ENCODE measurements at regions not wholly inside any gene's neighbourhood (a gene's known extent, or its start where the extent isn't known, plus 50 kb on each side); places are given as distances from the start of the nearest gene placed in this dataset.

- DNase-seq (ENCODE audit: low spot score), result no peak
These were observed 576.5 kb downstream of the MED13L start for GRCh38 chr12:115700896-115701465.

DNA sequence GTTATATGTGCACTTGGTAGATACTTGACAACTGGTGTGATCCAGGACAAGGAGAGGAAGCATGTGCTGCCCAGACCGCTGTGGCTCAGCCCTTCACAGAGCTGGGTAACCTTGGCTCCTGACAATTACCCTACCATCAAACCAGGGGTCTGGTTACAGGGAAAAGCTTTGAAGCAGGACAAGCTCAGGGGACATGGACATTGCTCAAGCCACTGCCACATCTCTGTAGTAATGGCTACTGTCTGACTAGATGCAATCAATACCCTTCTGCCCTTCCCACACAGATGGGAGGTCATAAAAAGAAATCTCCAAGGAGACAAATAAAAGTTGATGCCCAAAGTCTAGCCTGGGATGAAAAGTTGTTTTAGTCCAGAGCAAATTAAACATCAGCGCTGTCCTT lies 577.4 kb downstream of the MED13L start:
- no peak for DNase-seq (ENCODE audit: low spot score)

- DNase-seq (ENCODE audit: low spot score), result no peak
These were observed 579.2 kb downstream of the MED13L start for GRCh38 chr12:115698257-115698656.

DNA sequence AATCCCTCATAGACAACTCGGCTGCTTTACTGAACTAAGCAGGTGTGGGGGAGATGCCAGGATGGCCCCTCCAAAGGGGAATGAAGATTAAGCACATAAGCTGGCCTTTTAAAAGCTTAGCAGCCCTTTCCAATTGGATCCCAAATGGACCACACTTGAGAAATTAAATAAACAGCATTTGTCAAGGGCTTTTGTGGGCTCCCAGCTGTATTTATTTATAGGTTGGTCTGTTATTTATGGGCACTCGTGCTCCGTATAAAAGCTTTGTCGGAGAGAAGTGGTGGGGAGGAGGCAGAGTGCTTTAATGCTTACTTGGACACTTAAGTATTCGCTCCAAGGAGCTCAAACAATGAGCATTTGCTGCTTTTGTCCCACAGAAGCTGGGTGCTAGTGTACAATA lies 580.2 kb downstream of the MED13L start:
- DNase-seq (ENCODE audit: low spot score), result no peak

DNA sequence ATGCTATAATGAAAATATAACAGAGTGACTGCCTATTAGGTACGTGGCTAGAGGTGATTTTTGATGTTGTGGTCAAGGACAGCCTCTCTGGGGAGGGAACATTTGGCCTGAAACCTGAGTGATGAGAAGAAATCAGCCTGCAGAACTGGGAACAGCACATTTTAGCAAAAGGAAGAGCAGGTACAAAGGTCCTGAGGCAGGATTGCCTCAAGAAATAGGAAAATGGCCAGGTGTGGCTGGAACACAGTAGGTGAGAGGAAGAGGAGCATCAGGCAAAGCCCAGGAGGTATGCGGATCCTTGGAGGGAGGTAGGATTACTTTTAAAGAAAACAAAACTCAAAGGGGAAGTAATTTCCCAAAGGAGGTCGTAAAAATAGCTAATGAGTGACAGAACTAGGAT lies 582.9 kb downstream of the MED13L start:
- no peak for DNase-seq (ENCODE audit: low spot score)

- no peak for DNase-seq (ENCODE audit: low spot score)
These were observed 583.5 kb downstream of the MED13L start for GRCh38 chr12:115693970-115694369.

- DNase-seq (ENCODE audit: low spot score), result no peak
These were observed 586.4 kb downstream of the MED13L start for GRCh38 chr12:115691123-115691522.

DNA sequence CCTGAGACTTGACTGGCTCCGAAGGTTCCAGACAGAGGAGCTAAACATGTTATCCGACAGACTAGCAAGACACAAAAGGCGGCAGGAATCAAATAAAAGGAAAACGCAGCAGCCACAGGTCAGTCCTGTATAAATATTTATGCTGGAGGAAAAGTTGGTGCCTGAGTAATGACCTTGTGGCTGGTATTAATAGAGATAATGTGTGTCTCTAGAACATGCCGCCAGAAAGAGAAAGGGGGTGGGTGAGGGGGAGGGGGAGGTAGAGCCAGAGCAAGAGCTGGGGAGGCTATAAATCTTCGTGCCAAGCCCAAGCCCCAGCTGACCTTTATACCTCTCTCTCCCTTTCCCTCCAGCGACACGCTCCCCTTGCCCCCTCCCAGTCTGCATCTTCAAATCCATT lies 590.4 kb downstream of the MED13L start:
- DNase-seq (ENCODE audit: low spot score), result no peak

DNA sequence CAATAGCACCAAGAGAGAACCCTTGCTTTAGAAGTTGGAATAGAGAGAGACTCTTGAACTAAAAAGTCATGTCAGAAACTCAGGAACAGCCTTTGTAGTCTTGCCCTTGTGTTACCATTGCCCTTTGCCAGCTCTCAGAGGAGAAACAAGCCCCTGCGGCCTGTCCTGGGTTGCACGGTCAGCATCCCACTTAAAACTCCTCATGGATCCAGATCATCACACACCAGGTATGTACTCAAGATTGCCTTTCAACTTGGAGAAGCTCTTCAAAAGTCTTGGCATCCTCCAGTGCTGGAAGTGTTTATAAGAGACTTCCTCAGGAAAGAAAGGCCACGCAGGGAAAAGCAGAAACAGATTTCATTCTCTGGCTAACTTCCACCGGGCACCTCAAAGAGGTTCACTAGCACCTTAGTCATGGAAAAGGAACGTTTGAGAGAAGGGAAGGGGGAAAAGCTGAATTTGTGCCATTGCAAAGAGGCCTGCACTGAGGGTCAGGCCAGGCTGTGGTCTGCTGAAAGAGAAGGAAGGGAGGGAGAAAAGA lies 594.2 kb downstream of the MED13L start:
- DNase-seq (ENCODE audit: low spot score), result no peak

GRCh38 chr12:115680967-115681366 lies 596.5 kb downstream of the MED13L start:
- no peak for DNase-seq (ENCODE audit: low spot score)

DNA sequence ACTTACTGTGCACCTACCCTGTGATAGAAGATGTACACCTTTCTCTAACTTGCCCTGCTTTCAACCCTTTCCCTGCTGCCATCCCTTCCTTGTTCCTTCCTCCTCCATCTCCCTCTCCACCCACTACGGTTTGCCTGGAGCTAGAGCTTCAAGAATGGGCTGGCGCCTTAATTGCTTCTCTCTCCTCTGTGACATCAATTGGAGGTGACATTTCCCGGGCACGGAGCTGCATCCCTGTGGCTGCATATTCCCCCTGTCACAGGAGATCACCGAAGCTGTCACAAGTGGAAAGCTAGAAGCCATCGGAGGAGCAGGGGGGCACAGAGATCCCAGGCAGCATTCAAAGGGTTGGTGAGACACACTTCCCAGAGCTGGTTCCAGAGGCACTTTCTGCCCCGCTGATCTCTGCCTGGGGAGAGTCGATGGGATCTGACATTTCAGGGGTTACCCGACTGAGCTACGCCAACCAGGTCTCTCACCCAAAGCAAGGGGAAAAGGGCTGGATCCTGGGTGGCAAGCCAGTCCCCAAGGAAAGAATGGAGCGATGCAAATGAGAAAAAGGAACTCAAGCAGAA lies 604.9 kb downstream of the MED13L start:
- no peak for DNase-seq (ENCODE audit: low spot score)

GRCh38 chr12:115672086-115672485 lies 605.4 kb downstream of the MED13L start:
- no peak for DNase-seq (ENCODE audit: low spot score)

DNA sequence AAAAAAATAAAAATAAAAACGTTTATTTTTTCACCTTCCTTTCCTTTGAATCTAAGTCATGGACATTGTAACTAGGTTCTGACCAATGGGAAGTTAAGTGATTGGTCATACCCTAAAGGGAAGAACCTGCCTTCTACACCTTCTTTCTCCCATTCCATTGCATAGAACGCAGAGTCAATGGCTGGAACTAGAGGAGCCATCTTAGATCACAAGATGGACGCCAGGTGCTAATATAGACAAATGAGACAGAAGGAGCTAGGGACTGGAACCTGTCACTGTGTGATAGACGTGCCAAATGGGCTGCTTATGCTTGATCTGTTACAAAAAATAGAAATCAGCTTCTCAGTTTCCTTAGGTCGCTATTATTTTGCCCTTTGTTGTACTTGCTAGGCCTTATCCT lies 606.6 kb downstream of the MED13L start:
- no peak for DNase-seq (ENCODE audit: low spot score)

DNA sequence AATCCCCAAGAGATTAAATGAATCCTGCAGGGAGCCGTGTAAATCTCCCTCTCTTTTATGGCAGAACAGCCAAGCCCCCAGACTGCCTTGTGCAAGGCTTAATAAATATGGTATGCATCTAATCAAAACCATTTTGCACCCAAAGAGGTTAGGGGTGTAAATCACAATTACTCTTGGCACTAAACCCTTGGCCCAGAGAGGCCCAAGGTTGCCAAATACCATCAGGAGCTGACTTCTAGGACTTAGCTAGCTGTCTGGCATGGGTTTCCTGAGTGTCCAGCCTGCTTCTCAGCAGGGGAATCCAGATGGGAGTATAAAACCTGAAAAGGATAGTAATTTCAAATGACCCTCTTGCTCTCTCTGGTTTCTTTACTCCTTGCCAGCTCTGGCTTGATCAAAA lies 610.4 kb downstream of the MED13L start:
- DNase-seq (ENCODE audit: low spot score), result no peak

GRCh38 chr12:115666168-115666567 lies 611.3 kb downstream of the MED13L start:
- no peak for DNase-seq (ENCODE audit: low spot score)

DNA sequence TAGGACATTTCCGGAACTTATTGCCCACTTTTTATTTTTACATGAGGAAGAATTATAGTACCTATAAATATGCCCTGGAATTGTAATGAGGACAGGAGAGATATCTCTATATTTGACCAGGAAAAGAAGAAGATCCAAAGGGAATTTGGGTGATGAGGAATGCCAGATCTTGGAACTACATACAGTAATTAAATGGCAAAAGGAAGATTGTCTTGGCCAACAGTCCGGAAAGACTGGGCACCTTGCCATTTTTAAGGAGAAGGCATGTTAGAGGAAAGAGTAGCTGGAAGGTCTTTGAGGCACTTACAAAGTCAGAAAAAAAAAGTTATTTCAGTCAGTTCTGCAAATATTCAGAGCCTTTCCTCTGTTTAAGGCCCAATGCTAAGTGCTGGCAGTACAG lies 616.4 kb downstream of the MED13L start:
- DNase-seq (ENCODE audit: low spot score), result no peak

GRCh38 chr12:115660211-115660805 lies 617.2 kb downstream of the MED13L start:
- no peak for DNase-seq (ENCODE audit: low spot score)

GRCh38 chr12:115659422-115659821 lies 618.1 kb downstream of the MED13L start:
- no peak for DNase-seq (ENCODE audit: low spot score)

DNA sequence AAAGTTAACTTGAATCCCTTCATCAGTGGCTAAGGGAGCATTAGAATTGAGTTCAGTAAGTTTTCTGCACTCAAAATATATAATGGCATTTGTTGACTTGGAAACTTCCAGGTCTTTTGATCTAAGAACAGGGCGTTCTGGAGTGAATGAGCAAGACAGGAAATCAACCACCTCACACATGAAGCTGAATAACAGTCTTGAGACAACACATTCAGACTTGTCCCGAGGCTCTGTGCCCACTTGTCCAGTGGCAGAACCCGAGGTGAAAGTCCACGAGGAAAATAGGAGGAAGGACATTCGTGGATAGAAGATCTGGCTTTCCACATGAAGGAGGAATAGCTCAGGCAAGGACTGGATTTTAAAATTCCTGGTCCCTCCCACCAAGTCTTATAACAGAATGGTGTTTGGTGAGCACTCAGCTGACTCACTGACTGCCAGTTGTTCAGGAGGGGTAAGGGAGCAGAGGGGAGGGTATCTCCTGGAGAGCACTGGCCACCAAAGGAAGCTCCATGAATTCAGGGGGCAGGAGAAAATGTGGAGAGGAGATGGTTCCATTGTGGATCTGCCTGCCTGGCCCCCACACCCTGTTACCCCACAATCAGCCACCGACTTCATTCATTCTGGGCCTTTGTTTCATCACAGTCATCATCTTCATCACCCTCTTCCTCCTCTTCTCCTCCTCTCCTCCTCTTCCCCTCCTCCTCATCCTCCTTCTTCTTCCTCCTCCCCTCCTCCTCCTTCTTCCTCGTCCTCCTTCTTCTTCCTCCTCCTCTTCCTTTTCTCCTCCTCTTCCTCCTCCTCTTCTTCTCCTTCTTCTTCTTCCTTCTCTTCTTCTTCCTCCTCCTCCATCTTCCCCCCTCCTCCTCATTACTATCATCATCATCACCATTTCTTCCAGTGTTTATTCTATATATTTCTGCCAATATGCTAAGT lies 620.1 kb downstream of the MED13L start:
- no peak for DNase-seq (ENCODE audit: low spot score)

GRCh38 chr12:115650026-115650425 lies 627.5 kb downstream of the MED13L start:
- no peak for DNase-seq (ENCODE audit: low spot score)

GRCh38 chr12:115648463-115648862 lies 629.0 kb downstream of the MED13L start:
- DNase-seq (ENCODE audit: low spot score), result no peak

DNA sequence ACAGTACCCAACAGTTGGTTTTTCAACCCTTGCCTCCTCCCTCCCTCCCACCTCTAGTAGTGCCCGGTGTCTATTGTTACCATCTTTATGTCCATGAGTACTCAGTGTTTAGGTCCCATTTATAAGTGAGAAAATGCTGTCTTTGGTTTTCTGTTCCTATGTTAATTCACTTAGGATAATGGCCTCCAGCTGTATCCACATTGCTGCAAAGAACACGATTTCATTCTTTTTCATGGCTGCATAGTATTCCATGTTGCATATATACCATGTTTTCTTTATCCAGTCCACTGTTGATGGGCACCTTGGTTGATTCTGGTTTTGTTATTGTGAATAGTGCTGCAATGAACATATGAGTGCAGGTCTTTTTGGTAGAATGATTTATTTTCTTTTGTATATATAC lies 631.3 kb downstream of the MED13L start:
- no peak for DNase-seq (ENCODE audit: low spot score)

DNA sequence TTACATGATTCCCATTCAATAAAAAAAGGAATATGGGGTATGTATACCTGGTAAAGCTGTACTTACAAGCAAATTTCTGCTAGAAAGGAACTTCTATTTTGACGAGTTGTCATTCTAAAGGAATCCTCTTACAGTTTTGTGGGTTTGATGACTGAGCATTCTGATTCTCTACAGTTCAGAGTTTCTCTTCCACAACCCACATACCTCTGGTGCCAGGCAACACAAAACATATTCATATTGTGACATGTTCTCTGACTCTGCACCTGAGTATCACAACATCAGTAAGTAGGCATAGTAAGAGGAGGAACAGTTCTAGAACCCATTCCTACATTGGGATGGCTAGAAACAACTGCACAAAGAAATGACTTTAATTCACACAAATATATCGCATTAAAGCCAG lies 636.6 kb downstream of the MED13L start:
- no peak for DNase-seq (ENCODE audit: low spot score)

Measured in globus pallidus (tissue), 1 donor.